SW 1271 (cell line): ENCODE measurements at regions not wholly inside any gene's neighbourhood (a gene's known extent, or its start where the extent isn't known, plus 50 kb on each side); places are given as distances from the start of the nearest gene placed in this dataset.
"Not testable (repeated sequence)": the region's sequence is repeated elsewhere in the genome, so short reads cannot be mapped to it uniquely, and the experiment has no call there.

Source experiments
- DNase-seq, 2 experiments: peaks; one replicate each; lab custom pipeline; 2025; lab: John Stamatoyannopoulos, UW

- no peak for DNase-seq
Observed at GRCh38 chr13:34695063-34695462, 247.0 kb upstream of the NBEA start.

- no peak for DNase-seq
Observed at GRCh38 chr13:34696296-34696695, 245.8 kb upstream of the NBEA start.

- no peak for DNase-seq
Observed at GRCh38 chr13:34696741-34697140, 245.3 kb upstream of the NBEA start.

DNA sequence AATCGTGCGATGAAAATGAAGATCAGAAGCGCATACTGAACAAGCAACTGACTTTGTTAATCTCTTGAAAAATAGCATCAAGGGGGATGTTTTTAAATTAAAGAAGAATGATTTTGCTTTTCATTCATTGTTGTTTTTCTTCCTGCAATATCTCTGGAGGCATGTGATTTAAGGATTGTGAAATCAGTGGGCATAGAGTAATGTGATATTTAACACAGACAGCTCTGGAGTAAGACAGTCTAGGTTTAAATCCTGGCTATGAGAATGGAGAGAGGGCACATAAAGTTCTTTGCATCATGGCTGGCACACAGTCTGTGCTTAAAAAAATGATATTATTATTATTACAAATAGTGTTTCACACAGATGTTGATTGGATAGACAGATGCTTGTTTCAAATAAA is 243.1 kb upstream of the NBEA start:
- no peak for DNase-seq

DNA sequence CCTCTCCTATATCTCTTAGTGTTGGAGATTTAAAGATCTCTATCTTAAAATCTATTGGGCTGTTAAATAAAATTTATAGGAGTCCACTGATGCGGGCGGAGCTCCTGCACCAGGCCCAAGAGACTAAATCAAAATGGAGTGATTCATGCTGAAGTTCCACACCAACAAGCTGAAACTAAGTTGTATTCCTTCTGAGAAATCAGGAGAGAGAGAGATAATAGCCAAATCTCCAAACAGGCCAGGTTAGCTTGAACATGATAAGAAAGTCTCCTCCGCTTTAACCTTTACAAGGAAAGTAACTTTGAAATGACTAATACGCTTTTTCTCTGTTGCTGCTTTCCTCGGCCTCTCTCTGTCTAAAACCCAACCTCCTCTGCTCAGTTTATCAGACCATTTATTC is 241.9 kb upstream of the NBEA start:
- DNase-seq, result no peak

GRCh38 chr13:34701919-34702318 is 240.2 kb upstream of the NBEA start:
- no peak for DNase-seq

GRCh38 chr13:34708566-34709313 is 233.3 kb upstream of the NBEA start:
- no peak for DNase-seq

DNA sequence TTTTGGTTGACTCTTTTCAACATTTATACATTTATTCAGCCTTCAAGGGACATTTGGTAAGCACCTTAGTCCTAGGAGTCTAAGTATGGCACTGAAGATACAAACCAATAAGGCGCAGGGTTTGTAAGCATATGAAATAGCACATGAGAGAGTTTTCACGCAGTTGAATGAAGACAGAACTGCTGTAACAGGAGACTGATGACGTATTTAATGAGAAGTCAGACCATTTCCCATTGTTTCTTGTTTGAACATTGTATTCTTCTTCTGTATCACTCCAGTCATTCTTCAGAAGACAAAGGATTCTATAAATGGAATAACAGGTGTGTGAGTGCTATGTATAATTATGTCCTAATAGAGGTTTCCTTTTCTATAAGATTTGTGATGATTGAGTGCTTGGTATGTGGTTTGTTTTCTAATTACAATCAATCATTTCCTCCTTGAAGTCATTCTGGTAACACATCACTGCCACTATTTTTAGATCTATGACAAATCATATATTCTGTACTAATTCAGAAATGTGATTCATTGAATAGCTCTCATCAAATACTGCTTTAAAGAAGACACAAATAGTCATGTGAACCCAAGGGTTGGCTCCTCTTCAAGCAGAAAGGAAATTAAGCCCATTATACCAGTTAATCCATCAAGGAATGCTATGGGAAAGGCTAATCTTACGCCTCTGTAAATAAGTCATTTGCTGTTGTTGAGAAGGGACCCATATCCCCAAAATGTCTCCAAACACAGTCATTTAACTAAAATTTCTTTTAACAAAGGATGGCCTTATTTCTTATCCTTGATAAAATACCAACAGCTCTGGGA is 222.8 kb upstream of the NBEA start:
- no peak for DNase-seq

DNA sequence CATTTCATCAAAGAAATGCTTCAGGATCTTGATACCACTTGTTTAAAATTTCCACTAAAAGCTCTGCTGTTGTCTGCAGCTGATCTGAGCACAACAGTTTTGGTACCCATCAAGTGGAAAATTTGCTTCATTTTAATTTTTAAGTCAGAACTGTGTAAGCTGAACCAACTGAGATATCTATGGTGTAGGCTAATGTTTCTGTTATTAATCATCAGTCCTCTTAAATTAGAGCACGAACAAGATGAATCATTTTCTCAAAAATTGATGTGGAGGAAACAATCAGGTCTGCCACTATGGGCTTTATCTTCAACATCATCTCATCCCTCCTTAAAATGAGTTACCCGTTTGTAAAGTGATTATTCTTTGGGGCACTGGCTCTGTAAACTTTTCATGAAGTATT is 221.5 kb upstream of the NBEA start:
- DNase-seq, result no peak

DNA sequence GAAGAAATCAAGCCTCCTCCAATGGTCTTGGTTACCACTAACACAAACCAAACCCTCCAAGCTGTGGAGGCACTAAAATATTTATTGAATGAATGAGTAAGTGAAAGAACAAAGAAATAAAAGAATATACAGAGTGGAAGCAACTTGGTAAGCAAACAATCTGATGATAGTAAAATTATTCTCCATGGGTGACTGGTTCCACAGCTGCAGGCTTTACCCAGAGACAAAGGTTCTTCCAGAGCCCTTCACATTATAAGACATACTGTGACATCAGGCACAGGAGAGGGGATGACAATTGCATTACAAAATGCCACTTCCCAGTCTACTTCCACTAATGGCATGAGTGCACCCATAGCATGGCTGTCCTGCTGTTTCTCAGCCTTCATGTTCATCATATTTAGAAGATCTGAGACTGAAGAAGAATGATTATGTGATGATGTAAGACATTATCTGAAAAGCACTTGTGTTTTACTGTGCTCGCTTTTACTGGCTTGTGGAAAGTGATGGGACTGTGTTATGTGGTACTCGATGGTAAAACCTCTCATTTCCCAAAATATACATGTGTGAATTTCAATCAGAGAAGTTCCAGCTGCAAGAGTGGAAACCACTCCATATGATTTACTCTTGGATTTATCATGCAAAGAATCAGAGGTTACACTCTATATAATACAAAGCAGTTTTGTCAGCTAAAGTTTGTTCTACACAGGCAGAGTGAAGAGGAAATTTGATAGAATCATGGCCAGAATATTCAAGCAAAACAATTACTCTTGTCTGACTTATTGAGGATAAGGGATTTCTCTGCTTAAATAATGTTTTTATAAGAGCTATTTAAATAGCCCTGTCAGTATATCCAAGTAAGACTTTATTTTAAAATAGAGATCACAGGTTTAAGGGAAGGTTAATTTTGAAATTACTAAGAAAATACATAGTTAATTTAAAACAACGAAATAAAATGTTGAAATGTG is 220.2 kb upstream of the NBEA start:
- no peak for DNase-seq

GRCh38 chr13:34722922-34723321 is 219.1 kb upstream of the NBEA start:
- no peak for DNase-seq

DNA sequence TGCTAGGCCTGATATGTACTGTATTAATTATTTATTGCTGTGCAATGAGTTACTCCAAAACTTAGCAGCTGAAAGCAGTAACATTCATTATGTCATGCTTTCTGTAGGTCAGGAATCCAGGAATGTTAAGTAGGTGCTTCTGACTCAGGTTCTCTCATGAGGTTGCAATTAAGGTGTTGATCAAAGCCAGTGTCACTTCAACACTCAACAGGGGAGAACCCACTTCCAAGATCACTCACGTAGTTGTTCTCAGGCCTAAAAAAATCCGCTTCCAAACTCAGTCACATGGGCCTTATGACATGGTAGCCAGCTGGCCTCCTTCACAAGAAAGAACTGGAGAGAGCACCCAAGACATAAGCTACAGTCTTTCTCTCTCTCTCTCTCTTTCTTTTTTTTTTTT is 211.1 kb upstream of the NBEA start:
- DNase-seq, result no peak

DNA sequence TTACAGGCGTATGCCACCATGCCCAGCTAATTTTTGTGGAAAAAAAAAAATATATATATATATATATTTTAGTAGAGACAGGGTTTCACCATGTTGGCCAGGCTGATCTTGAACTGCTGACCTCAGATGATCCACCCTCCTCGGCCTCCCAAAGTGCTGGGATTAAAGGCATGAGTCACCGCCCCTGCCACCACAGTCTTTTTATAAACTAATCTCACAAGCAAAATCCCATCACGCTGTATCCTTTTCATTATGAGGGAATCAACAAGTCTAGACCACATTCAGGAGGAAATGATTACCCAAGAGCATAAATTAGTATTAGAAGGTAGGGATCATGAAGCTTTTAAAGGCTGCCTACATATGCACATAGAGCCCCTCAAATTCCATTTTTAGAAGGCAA is 210.6 kb upstream of the NBEA start:
- DNase-seq, result no peak

- DNase-seq, result no peak
Observed at GRCh38 chr13:34733721-34734120, 208.3 kb upstream of the NBEA start.

DNA sequence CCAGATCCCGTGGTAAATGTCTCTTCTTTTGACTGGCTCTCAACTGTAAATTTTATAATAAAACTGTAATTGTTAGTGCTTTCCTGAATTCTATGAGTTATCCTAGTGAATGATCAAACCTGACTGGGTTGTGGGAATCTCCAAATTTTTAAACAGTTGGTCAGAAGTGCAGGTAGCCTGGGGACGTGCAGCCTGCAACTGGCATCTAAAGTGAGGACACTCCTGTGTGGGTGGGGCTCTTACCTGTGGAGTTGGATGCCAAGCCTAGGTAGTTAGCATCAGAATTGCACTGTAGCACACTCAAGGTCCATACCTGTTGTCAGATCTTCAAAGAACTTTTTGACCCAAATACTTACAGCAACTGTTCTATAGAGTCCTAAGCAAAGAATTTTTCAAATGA is 207.1 kb upstream of the NBEA start:
- DNase-seq, result no peak

GRCh38 chr13:34738254-34738992 is 203.6 kb upstream of the NBEA start:
- DNase-seq, result no peak

GRCh38 chr13:34747056-34747455 is 195.0 kb upstream of the NBEA start:
- DNase-seq, result not testable (repeated sequence)

GRCh38 chr13:34747507-34747906 is 194.6 kb upstream of the NBEA start:
- DNase-seq, result no peak

DNA sequence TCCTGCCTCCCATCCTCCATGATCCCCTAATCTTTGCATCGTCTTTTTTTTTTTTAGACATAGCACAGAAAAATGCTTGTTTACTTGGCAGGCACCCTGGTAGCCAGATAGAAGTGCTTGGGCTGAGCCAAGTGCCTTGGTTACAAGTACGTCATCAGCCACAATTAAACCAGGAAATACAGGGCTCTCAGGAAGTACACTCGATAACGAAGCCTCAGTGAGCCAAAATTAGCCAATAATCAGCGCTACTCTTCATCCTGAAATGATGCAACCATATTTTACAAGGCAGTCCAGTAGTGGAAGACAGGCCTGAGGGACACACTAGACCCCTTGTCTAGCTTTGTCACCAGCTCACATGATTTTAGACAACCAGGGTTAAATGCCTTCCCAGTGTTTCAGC is 194.0 kb upstream of the NBEA start:
- no peak for DNase-seq

DNA sequence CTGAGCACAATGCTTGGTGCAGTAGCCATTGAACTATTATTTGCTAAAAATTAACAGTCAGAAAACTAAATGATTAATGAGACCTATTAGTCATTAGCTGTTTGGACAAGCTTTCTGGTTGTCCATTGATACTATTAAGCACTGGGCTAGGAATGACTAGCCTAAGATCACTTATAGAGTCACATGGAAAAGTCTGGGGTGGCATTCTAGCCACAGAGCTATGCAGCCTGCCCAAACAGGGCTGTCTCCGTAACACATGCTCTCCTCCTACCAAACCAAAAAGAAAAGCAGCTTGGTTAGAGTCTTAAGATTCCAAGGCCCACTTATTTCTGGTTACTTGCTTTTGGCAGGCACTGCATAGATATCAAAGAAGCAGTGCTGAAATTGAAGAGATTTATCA is 193.5 kb upstream of the NBEA start:
- DNase-seq, result no peak

DNA sequence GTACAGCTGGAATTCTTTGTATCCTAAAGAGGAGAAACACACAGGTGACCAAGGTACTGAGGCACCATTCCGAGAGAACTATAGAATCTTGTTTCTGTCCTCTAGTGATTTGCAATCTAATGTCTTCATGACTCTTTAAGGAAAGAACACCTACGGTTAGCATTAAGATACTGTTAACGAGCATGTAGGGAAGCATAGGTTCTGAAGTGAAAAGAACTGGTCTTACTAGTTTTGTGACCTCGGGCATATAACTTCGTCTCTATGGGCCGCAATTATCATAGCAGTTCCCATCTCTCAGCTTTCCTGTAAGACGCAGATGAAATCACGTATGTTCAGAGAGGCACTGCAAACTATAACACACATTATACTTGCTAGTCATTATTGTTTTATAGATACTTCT is 193.0 kb upstream of the NBEA start:
- no peak for DNase-seq
